ENCODE measurements at regions not wholly inside any gene's neighbourhood (a gene's known extent, or its start where the extent isn't known, plus 50 kb on each side); places are given as distances from the start of the nearest gene placed in this dataset.
"Not testable (repeated sequence)": the region's sequence is repeated elsewhere in the genome, so short reads cannot be mapped to it uniquely, and the experiment has no call there.

GRCh38 chr10:2899246-2899951, 167.9 kb upstream of the PFKP start:
- intact Hi-C loops (cut with micrococcal nuclease): loop anchor here (10.0 kb wide), 1 partner anchor 105 kb away; no protein-coding TSS in a partner anchor
- no peak overlapping the region for H3K4me3 Mint-ChIP-seq (ENCODE audit: low read depth)
- no peaks in the 10 kb centered on the region for H3K36me3 Mint-ChIP-seq (ENCODE audit: low read depth)
- peaks cover 22% of the 10 kb centered on the region for H3K27me3 Mint-ChIP-seq (ENCODE audit: low read depth)
- no peak for DNase-seq (ENCODE audit: low spot score)
- H3K4me1 Mint-ChIP-seq (ENCODE audit: low read depth): peaks cover 14% of the 10 kb centered on the region
- H3K27ac Mint-ChIP-seq: no peak overlapping the region
- no peaks in the 10 kb centered on the region for H3K9me3 Mint-ChIP-seq

- H3K4me3 Mint-ChIP-seq (ENCODE audit: low read depth): no peak overlapping the region
Observed at GRCh38 chr10:2898509-2898860, 168.9 kb upstream of the PFKP start.

GRCh38 chr10:2897619-2898508, 169.5 kb upstream of the PFKP start:
- intact Hi-C loops (cut with micrococcal nuclease): loop anchor here (1.0 to 10.0 kb wide), 2 partner anchors 50 to 103 kb away; no protein-coding TSS in a partner anchor
- no peak for DNase-seq (ENCODE audit: low spot score)

More at GRCh38 chr10:2898509-2898860, 168.9 kb upstream of the PFKP start:
- Mint-ChIP-seq H3K4me1 (ENCODE audit: low read depth) (peaks cover 14% of the 10 kb centered on the region), H3K9me3 (no peaks in the 10 kb centered on the region), H3K27me3 (ENCODE audit: low read depth) (peaks cover 16% of the 10 kb centered on the region), H3K27ac (no peak overlapping the region), H3K36me3 (ENCODE audit: low read depth) (no peaks in the 10 kb centered on the region)
- DNase-seq (ENCODE audit: low spot score): no peak
- intact Hi-C loops (cut with micrococcal nuclease): loop anchor here (1.0 to 10.0 kb wide), 2 partner anchors 50 to 104 kb away; no protein-coding TSS in a partner anchor

GRCh38 chr10:2896334-2896733, 171.0 kb upstream of the PFKP start:
- H3K9me3 Mint-ChIP-seq; H3K27ac Mint-ChIP-seq; H3K36me3 Mint-ChIP-seq (ENCODE audit: low read depth); H3K4me3 Mint-ChIP-seq (ENCODE audit: low read depth); DNase-seq (ENCODE audit: low spot score): not testable (repeated sequence)
- H3K4me1 Mint-ChIP-seq (ENCODE audit: low read depth): peaks cover 14% of the 10 kb centered on the region
- intact Hi-C loops (cut with micrococcal nuclease): loop anchor here (10.0 kb wide), 1 partner anchor 102 kb away; no protein-coding TSS in a partner anchor
- peaks cover 15% of the 10 kb centered on the region for H3K27me3 Mint-ChIP-seq (ENCODE audit: low read depth)

More at GRCh38 chr10:2897619-2898508, 169.5 kb upstream of the PFKP start:
- Mint-ChIP-seq H3K4me1 (ENCODE audit: low read depth) (peaks cover 14% of the 10 kb centered on the region), H3K27ac (no peak overlapping the region), H3K36me3 (ENCODE audit: low read depth) (no peaks in the 10 kb centered on the region), H3K9me3 (no peaks in the 10 kb centered on the region), H3K27me3 (ENCODE audit: low read depth) (peaks cover 18% of the 10 kb centered on the region), H3K4me3 (ENCODE audit: low read depth) (no peak overlapping the region)

- Mint-ChIP-seq H3K27me3 (ENCODE audit: low read depth) (peaks cover 13% of the 10 kb centered on the region), H3K36me3 (ENCODE audit: low read depth) (no peaks in the 10 kb centered on the region), H3K4me1 (ENCODE audit: low read depth) (peaks cover 18% of the 10 kb centered on the region), H3K27ac (no peak overlapping the region), H3K4me3 (ENCODE audit: low read depth) (no peak overlapping the region), H3K9me3 (no peaks in the 10 kb centered on the region)
- no peak for DNase-seq (ENCODE audit: low spot score)
- intact Hi-C loops (cut with micrococcal nuclease): loop anchor here (10.0 kb wide), 1 partner anchor 101 kb away; no protein-coding TSS in a partner anchor
Observed at GRCh38 chr10:2895594-2896196, 171.7 kb upstream of the PFKP start.

GRCh38 chr10:2893991-2894390, 173.4 kb upstream of the PFKP start:
- H3K36me3 Mint-ChIP-seq (ENCODE audit: low read depth): no peaks in the 10 kb centered on the region
- H3K4me3 Mint-ChIP-seq (ENCODE audit: low read depth): no peak overlapping the region
- no peaks in the 10 kb centered on the region for H3K9me3 Mint-ChIP-seq
- no peak for DNase-seq (ENCODE audit: low spot score)
- H3K4me1 Mint-ChIP-seq (ENCODE audit: low read depth): peaks cover 18% of the 10 kb centered on the region
- intact Hi-C loops (cut with micrococcal nuclease): loop anchor here (10.0 kb wide), 1 partner anchor 99 kb away; no protein-coding TSS in a partner anchor
- peaks cover 13% of the 10 kb centered on the region for H3K27me3 Mint-ChIP-seq (ENCODE audit: low read depth)
- H3K27ac Mint-ChIP-seq: no peak overlapping the region

GRCh38 chr10:2893158-2893845, 174.0 kb upstream of the PFKP start:
- no peak for DNase-seq (ENCODE audit: low spot score)
- H3K4me1 Mint-ChIP-seq (ENCODE audit: low read depth): peaks cover 15% of the 10 kb centered on the region
- no peaks in the 10 kb centered on the region for H3K36me3 Mint-ChIP-seq (ENCODE audit: low read depth)
- H3K27me3 Mint-ChIP-seq (ENCODE audit: low read depth): peaks cover 13% of the 10 kb centered on the region
- no peak overlapping the region for H3K27ac Mint-ChIP-seq
- intact Hi-C loops (cut with micrococcal nuclease): loop anchor here (10.0 kb wide), 1 partner anchor 99 kb away; no protein-coding TSS in a partner anchor
- H3K4me3 Mint-ChIP-seq (ENCODE audit: low read depth): no peak overlapping the region
- peaks cover 5% of the 10 kb centered on the region for H3K9me3 Mint-ChIP-seq

GRCh38 chr10:2891770-2892124, 175.6 kb upstream of the PFKP start:
- DNase-seq (ENCODE audit: low spot score): no peak
- Mint-ChIP-seq H3K4me3 (ENCODE audit: low read depth) (no peak overlapping the region), H3K9me3 (peaks cover 6% of the 10 kb centered on the region), H3K4me1 (ENCODE audit: low read depth) (peaks cover 4% of the 10 kb centered on the region), H3K27me3 (ENCODE audit: low read depth) (peaks cover 11% of the 10 kb centered on the region), H3K36me3 (ENCODE audit: low read depth) (no peaks in the 10 kb centered on the region), H3K27ac (no peak overlapping the region)
- intact Hi-C loops (cut with micrococcal nuclease): loop anchor here (10.0 kb wide), 1 partner anchor 97 kb away; no protein-coding TSS in a partner anchor

GRCh38 chr10:2891073-2891769, 176.1 kb upstream of the PFKP start:
- H3K9me3 Mint-ChIP-seq: peaks cover 6% of the 10 kb centered on the region
- no peaks in the 10 kb centered on the region for H3K36me3 Mint-ChIP-seq (ENCODE audit: low read depth)
- H3K4me3 Mint-ChIP-seq (ENCODE audit: low read depth): no peak overlapping the region
- no peak overlapping the region for H3K27ac Mint-ChIP-seq
- peaks cover 4% of the 10 kb centered on the region for H3K4me1 Mint-ChIP-seq (ENCODE audit: low read depth)
- no peak for DNase-seq (ENCODE audit: low spot score)
- intact Hi-C loops (cut with micrococcal nuclease): loop anchor here (10.0 kb wide), 1 partner anchor 96 kb away; no protein-coding TSS in a partner anchor
- peaks cover 10% of the 10 kb centered on the region for H3K27me3 Mint-ChIP-seq (ENCODE audit: low read depth)

GRCh38 chr10:2890093-2890492, 177.3 kb upstream of the PFKP start:
- Mint-ChIP-seq H3K4me3 (ENCODE audit: low read depth) (no peak overlapping the region), H3K27me3 (ENCODE audit: low read depth) (peaks cover 8% of the 10 kb centered on the region), H3K4me1 (ENCODE audit: low read depth) (peaks cover 9% of the 10 kb centered on the region), H3K36me3 (ENCODE audit: low read depth) (no peaks in the 10 kb centered on the region), H3K27ac (no peak overlapping the region), H3K9me3 (peaks cover 6% of the 10 kb centered on the region)
- intact Hi-C loops (cut with micrococcal nuclease): loop anchor here (10.0 kb wide), 1 partner anchor 95 kb away; no protein-coding TSS in a partner anchor
- DNase-seq (ENCODE audit: low spot score): no peak

- intact Hi-C loops (cut with micrococcal nuclease): no loop called here
- no peak overlapping the region for H3K27ac Mint-ChIP-seq
- no peaks in the 10 kb centered on the region for H3K36me3 Mint-ChIP-seq (ENCODE audit: low read depth)
- no peak for DNase-seq (ENCODE audit: low spot score)
- peaks cover 9% of the 10 kb centered on the region for H3K4me1 Mint-ChIP-seq (ENCODE audit: low read depth)
- H3K27me3 Mint-ChIP-seq (ENCODE audit: low read depth): peaks cover 8% of the 10 kb centered on the region
- H3K4me3 Mint-ChIP-seq (ENCODE audit: low read depth): no peak overlapping the region
- H3K9me3 Mint-ChIP-seq: peaks cover 6% of the 10 kb centered on the region
Observed at GRCh38 chr10:2888403-2889004, 178.8 kb upstream of the PFKP start.
